ENCODE measurements at regions not wholly inside any gene's neighbourhood (a gene's known extent, or its start where the extent isn't known, plus 50 kb on each side); places are given as distances from the start of the nearest gene placed in this dataset.
A peak's percentile ranks its signal among the peaks of the same experiment; 100 is the strongest.

GRCh38 chr2:19674051-19675002 is 227.5 kb downstream of the TTC32 start:
- Mint-ChIP-seq H3K36me3 (no peaks in the 10 kb centered on the region), H3K4me3 (peak overlapping the region in 1 of 7 donors; percentile 5), H3K4me1 (no peaks in the 10 kb centered on the region), H3K9me3 (no peaks in the 10 kb centered on the region), H3K27me3 (peaks cover 13 to 29% of the 10 kb centered on the region in 2 donors), H3K27ac (no peak overlapping the region)
- ChIA-PET CTCF (no interaction called here), POLR2A (no interaction called here)
- H3K4me3 ChIP-seq (ENCODE audit: low read length), result no peak overlapping the region
- no peak for DNase-seq
- H3K4me1 ChIP-seq (ENCODE audit: insufficient read depth, low read length), result no peaks in the 10 kb centered on the region
- no peaks in the 10 kb centered on the region for H3K27me3 ChIP-seq (ENCODE audit: insufficient read depth, low read length, poor library complexity, severe bottlenecking)
- no peaks in the 10 kb centered on the region for H3K36me3 ChIP-seq (ENCODE audit: insufficient read depth, low read length)
- no peak overlapping the region for H3K27ac ChIP-seq (ENCODE audit: low read depth, low read length)
- H3K9me3 ChIP-seq (ENCODE audit: low read length), result no peaks in the 10 kb centered on the region

GRCh38 chr2:19673213-19673791 is 228.5 kb downstream of the TTC32 start:
- Mint-ChIP-seq H3K9me3 (no peaks in the 10 kb centered on the region), H3K4me3 (no peak overlapping the region), H3K4me1 (no peaks in the 10 kb centered on the region), H3K27ac (no peak overlapping the region), H3K27me3 (peaks cover 13 to 29% of the 10 kb centered on the region in 2 donors), H3K36me3 (no peaks in the 10 kb centered on the region)
- Histone ChIP-seq H3K27ac (ENCODE audit: low read depth, low read length) (no peak overlapping the region), H3K4me1 (ENCODE audit: insufficient read depth, low read length) (no peaks in the 10 kb centered on the region), H3K27me3 (ENCODE audit: insufficient read depth, low read length, poor library complexity, severe bottlenecking) (no peaks in the 10 kb centered on the region), H3K9me3 (ENCODE audit: low read length) (no peaks in the 10 kb centered on the region), H3K36me3 (ENCODE audit: insufficient read depth, low read length) (no peaks in the 10 kb centered on the region), H3K4me3 (ENCODE audit: low read length) (no peak overlapping the region)
- POLR2A ChIA-PET, result no interaction called here
- CTCF ChIA-PET, result no interaction called here
- no peak for DNase-seq

GRCh38 chr2:19671916-19672315 is 229.9 kb downstream of the TTC32 start:
- Histone ChIP-seq H3K4me1 (ENCODE audit: insufficient read depth, low read length) (no peaks in the 10 kb centered on the region), H3K36me3 (ENCODE audit: insufficient read depth, low read length) (no peaks in the 10 kb centered on the region), H3K4me3 (ENCODE audit: low read length) (no peak overlapping the region), H3K27me3 (ENCODE audit: insufficient read depth, low read length, poor library complexity, severe bottlenecking) (no peaks in the 10 kb centered on the region), H3K9me3 (ENCODE audit: low read length) (no peaks in the 10 kb centered on the region), H3K27ac (ENCODE audit: low read depth, low read length) (no peak overlapping the region)
- ChIA-PET POLR2A (no interaction called here), CTCF (no interaction called here)
- Mint-ChIP-seq H3K36me3 (no peaks in the 10 kb centered on the region), H3K27me3 (peaks cover 13 to 29% of the 10 kb centered on the region in 2 donors), H3K9me3 (no peaks in the 10 kb centered on the region), H3K4me3 (no peak overlapping the region), H3K27ac (no peak overlapping the region), H3K4me1 (no peaks in the 10 kb centered on the region)
- DNase-seq, result no peak

- Mint-ChIP-seq H3K4me3 (no peak overlapping the region), H3K9me3 (no peaks in the 10 kb centered on the region), H3K36me3 (no peaks in the 10 kb centered on the region), H3K4me1 (no peaks in the 10 kb centered on the region), H3K27ac (no peak overlapping the region), H3K27me3 (peaks cover 13 to 29% of the 10 kb centered on the region in 2 donors)
- H3K9me3 ChIP-seq (ENCODE audit: low read length), result no peaks in the 10 kb centered on the region
- ChIA-PET CTCF (no interaction called here), POLR2A (no interaction called here)
- no peaks in the 10 kb centered on the region for H3K4me1 ChIP-seq (ENCODE audit: insufficient read depth, low read length)
- no peak for DNase-seq
- H3K27me3 ChIP-seq (ENCODE audit: insufficient read depth, low read length, poor library complexity, severe bottlenecking), result no peaks in the 10 kb centered on the region
- no peak overlapping the region for H3K4me3 ChIP-seq (ENCODE audit: low read length)
- H3K27ac ChIP-seq (ENCODE audit: low read depth, low read length), result no peak overlapping the region
- H3K36me3 ChIP-seq (ENCODE audit: insufficient read depth, low read length), result no peaks in the 10 kb centered on the region
These were observed 230.5 kb downstream of the TTC32 start for GRCh38 chr2:19671311-19671710.

- no peak overlapping the region for H3K4me3 Mint-ChIP-seq
- POLR2A ChIA-PET, result no interaction called here
- Histone ChIP-seq H3K27me3 (ENCODE audit: insufficient read depth, low read length, poor library complexity, severe bottlenecking) (no peaks in the 10 kb centered on the region), H3K4me1 (ENCODE audit: insufficient read depth, low read length) (no peaks in the 10 kb centered on the region), H3K4me3 (ENCODE audit: low read length) (no peak overlapping the region), H3K36me3 (ENCODE audit: insufficient read depth, low read length) (no peaks in the 10 kb centered on the region), H3K9me3 (ENCODE audit: low read length) (no peaks in the 10 kb centered on the region), H3K27ac (ENCODE audit: low read depth, low read length) (no peak overlapping the region)
- H3K4me1 Mint-ChIP-seq, result no peaks in the 10 kb centered on the region
- no peaks in the 10 kb centered on the region for H3K36me3 Mint-ChIP-seq
- H3K9me3 Mint-ChIP-seq, result no peaks in the 10 kb centered on the region
- no peak for DNase-seq
- CTCF ChIA-PET, result no interaction called here
- H3K27me3 Mint-ChIP-seq, result peaks cover 11 to 29% of the 10 kb centered on the region in 2 donors
- no peak overlapping the region for H3K27ac Mint-ChIP-seq
These were observed 231.5 kb downstream of the TTC32 start for GRCh38 chr2:19670303-19670702.

- ChIA-PET CTCF (no interaction called here), POLR2A (no interaction called here)
- Histone ChIP-seq H3K27ac (ENCODE audit: low read depth, low read length) (no peak overlapping the region), H3K9me3 (ENCODE audit: low read length) (no peaks in the 10 kb centered on the region), H3K36me3 (ENCODE audit: insufficient read depth, low read length) (no peaks in the 10 kb centered on the region), H3K4me3 (ENCODE audit: low read length) (no peak overlapping the region), H3K4me1 (ENCODE audit: insufficient read depth, low read length) (no peaks in the 10 kb centered on the region), H3K27me3 (ENCODE audit: insufficient read depth, low read length, poor library complexity, severe bottlenecking) (no peaks in the 10 kb centered on the region)
- DNase-seq, result no peak
- Mint-ChIP-seq H3K4me1 (no peaks in the 10 kb centered on the region), H3K27ac (no peak overlapping the region), H3K4me3 (no peak overlapping the region), H3K9me3 (no peaks in the 10 kb centered on the region), H3K36me3 (no peaks in the 10 kb centered on the region), H3K27me3 (peaks cover 11 to 29% of the 10 kb centered on the region in 2 donors)
These were observed 232.2 kb downstream of the TTC32 start for GRCh38 chr2:19669559-19669958.

- H3K36me3 Mint-ChIP-seq, result no peaks in the 10 kb centered on the region
- H3K27me3 Mint-ChIP-seq, result peaks cover 10 to 27% of the 10 kb centered on the region in 2 donors
- H3K4me1 Mint-ChIP-seq, result no peaks in the 10 kb centered on the region
- POLR2A ChIA-PET, result no interaction called here
- H3K4me3 Mint-ChIP-seq, result no peak overlapping the region
- DNase-seq, result no peak
- Histone ChIP-seq H3K27me3 (ENCODE audit: insufficient read depth, low read length, poor library complexity, severe bottlenecking) (no peaks in the 10 kb centered on the region), H3K4me1 (ENCODE audit: insufficient read depth, low read length) (no peaks in the 10 kb centered on the region), H3K9me3 (ENCODE audit: low read length) (no peaks in the 10 kb centered on the region), H3K27ac (ENCODE audit: low read depth, low read length) (no peak overlapping the region), H3K4me3 (ENCODE audit: low read length) (no peak overlapping the region), H3K36me3 (ENCODE audit: insufficient read depth, low read length) (no peaks in the 10 kb centered on the region)
- H3K27ac Mint-ChIP-seq, result no peak overlapping the region
- CTCF ChIA-PET, result no interaction called here
- H3K9me3 Mint-ChIP-seq, result no peaks in the 10 kb centered on the region
These were observed 232.7 kb downstream of the TTC32 start for GRCh38 chr2:19669126-19669525.

- Mint-ChIP-seq H3K9me3 (no peaks in the 10 kb centered on the region), H3K4me3 (no peak overlapping the region), H3K27me3 (peaks cover 8 to 19% of the 10 kb centered on the region in 2 donors), H3K36me3 (no peaks in the 10 kb centered on the region), H3K27ac (no peak overlapping the region), H3K4me1 (no peaks in the 10 kb centered on the region)
- ChIA-PET CTCF (no interaction called here), POLR2A (no interaction called here)
- no peaks in the 10 kb centered on the region for H3K4me1 ChIP-seq (ENCODE audit: insufficient read depth, low read length)
- no peak overlapping the region for H3K27ac ChIP-seq (ENCODE audit: low read depth, low read length)
- H3K27me3 ChIP-seq (ENCODE audit: insufficient read depth, low read length, poor library complexity, severe bottlenecking), result no peaks in the 10 kb centered on the region
- H3K4me3 ChIP-seq (ENCODE audit: low read length), result no peak overlapping the region
- H3K9me3 ChIP-seq (ENCODE audit: low read length), result no peaks in the 10 kb centered on the region
- DNase-seq, result no peak
- no peaks in the 10 kb centered on the region for H3K36me3 ChIP-seq (ENCODE audit: insufficient read depth, low read length)
These were observed 234.2 kb downstream of the TTC32 start for GRCh38 chr2:19667536-19667949.

Data from CD8-positive, alpha-beta memory T cell (primary cell).